ENCODE measurements at regions not wholly inside any gene's neighbourhood (a gene's known extent, or its start where the extent isn't known, plus 50 kb on each side); places are given as distances from the start of the nearest gene placed in this dataset.

DNA sequence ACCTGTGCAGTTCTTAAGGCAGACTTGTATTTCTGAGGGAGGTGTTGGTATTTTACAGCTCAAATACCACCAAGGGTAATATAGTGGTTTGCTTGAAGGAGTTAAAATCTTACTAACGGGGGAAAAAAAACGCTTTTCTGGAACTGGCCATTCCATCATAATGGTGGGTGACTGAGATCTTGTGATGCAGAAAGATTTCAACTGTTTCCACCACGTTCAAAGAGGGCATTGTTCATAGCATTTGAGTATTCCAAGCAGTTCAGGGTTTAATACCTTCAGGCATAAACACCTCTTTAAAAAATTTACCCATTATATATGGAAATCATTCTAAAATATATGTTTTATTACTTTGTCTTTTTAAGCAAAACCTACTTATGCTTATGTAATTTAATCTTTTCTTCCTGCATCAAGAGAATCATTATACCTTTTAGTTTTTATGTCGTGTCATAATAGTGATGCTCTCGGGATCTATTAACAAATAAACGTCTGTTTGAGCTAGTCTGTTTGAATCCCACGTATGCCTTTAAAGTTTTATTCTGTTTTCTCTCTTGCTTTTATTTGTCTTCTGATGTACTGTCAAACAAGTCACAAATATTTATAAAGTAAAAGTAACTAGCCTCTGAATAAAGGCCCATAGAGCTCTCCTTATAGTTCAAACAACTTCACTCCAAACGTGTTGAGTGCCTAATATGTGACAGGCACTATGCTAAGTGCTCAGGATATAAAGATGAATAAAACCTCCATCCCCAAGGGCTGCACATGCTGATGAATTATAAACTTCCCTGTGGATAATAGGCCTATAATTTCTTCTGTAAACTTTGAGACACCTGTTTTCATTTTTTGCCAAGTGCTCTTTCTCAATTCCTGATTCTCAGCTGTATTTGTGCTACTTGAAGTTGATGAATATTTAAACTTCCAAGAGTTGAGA, 298.8 kb upstream of the FERMT1 start:
- H3K4me1 Mint-ChIP-seq (ENCODE audit: low read depth), result no peaks in the 10 kb centered on the region
- H3K9me3 Mint-ChIP-seq, result peaks cover 5% of the 10 kb centered on the region
- Histone ChIP-seq H3K27ac (ENCODE audit: low read depth in 1 of 2, low read length in 2 of 2) (no peak overlapping the region), H3K27me3 (ENCODE audit: control insufficient read depth in 1 of 2, insufficient read depth in 2 of 2, low read length in 2 of 2) (no peaks in the 10 kb centered on the region), H3K36me3 (ENCODE audit: insufficient read depth, low read length) (no peaks in the 10 kb centered on the region), H3K4me3 (ENCODE audit: low read length) (no peak overlapping the region), H3K4me1 (ENCODE audit: insufficient read depth, low read length) (no peaks in the 10 kb centered on the region), H3K9me3 (ENCODE audit: control insufficient read depth in 1 of 2, insufficient read depth in 1 of 2, low read length in 2 of 2) (no peaks in the 10 kb centered on the region)
- DNase-seq (no peak), ATAC-seq (ENCODE audit: poor library complexity) (no peak)
- H3K4me3 Mint-ChIP-seq, result no peak overlapping the region
- ChIA-PET CTCF (no interaction called here), POLR2A (no interaction called here)
- H3K27me3 Mint-ChIP-seq, result no peaks in the 10 kb centered on the region
- intact Hi-C loops (cut with DNase I, micrococcal nuclease), result no loop called here
- TF ChIP-seq, protein P1, sequence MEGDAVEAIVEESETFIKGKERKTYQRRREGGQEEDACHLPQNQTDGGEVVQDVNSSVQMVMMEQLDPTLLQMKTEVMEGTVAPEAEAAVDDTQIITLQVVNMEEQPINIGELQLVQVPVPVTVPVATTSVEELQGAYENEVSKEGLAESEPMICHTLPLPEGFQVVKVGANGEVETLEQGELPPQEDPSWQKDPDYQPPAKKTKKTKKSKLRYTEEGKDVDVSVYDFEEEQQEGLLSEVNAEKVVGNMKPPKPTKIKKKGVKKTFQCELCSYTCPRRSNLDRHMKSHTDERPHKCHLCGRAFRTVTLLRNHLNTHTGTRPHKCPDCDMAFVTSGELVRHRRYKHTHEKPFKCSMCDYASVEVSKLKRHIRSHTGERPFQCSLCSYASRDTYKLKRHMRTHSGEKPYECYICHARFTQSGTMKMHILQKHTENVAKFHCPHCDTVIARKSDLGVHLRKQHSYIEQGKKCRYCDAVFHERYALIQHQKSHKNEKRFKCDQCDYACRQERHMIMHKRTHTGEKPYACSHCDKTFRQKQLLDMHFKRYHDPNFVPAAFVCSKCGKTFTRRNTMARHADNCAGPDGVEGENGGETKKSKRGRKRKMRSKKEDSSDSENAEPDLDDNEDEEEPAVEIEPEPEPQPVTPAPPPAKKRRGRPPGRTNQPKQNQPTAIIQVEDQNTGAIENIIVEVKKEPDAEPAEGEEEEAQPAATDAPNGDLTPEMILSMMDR (IDR thresholded peaks at IDR 0.05), result no peak
- H3K27ac Mint-ChIP-seq, result no peak overlapping the region
- H3K36me3 Mint-ChIP-seq (ENCODE audit: low read depth), result no peaks in the 10 kb centered on the region

DNA sequence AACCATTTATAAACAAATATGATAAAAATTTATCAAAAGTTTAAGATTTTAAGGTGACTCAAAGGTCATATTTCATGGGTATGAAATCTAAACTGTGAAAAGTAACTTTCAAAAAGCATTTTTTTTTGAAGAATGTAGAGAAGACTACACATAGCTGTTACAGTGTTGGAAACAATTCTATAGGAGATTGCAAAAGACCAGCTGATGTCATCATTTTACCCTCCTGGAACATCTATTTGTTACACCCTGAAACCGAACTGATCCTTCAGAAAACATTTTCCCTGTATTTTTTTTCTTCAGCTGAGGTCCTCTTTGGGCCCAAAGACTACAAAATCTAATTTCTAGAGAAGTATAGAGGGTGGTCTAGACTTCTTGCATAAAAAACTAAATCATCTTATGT, 297.5 kb upstream of the FERMT1 start:
- ChIA-PET POLR2A (no interaction called here), CTCF (no interaction called here)
- H3K27me3 Mint-ChIP-seq, result no peaks in the 10 kb centered on the region
- no peak overlapping the region for H3K4me3 ChIP-seq (ENCODE audit: low read length)
- H3K9me3 Mint-ChIP-seq, result peaks cover 7% of the 10 kb centered on the region
- no peak overlapping the region for H3K27ac ChIP-seq (ENCODE audit: low read depth in 1 of 2, low read length in 2 of 2)
- H3K36me3 ChIP-seq (ENCODE audit: insufficient read depth, low read length), result no peaks in the 10 kb centered on the region
- no peaks in the 10 kb centered on the region for H3K27me3 ChIP-seq (ENCODE audit: control insufficient read depth in 1 of 2, insufficient read depth in 2 of 2, low read length in 2 of 2)
- no peak for DNase-seq
- H3K4me3 Mint-ChIP-seq, result no peak overlapping the region
- TF ChIP-seq, protein P1 (IDR thresholded peaks at IDR 0.05), result no peak
- H3K4me1 Mint-ChIP-seq (ENCODE audit: low read depth), result no peaks in the 10 kb centered on the region
- intact Hi-C loops (cut with DNase I, micrococcal nuclease), result no loop called here
- H3K27ac Mint-ChIP-seq, result no peak overlapping the region
- H3K36me3 Mint-ChIP-seq (ENCODE audit: low read depth), result no peaks in the 10 kb centered on the region
- H3K4me1 ChIP-seq (ENCODE audit: insufficient read depth, low read length), result no peaks in the 10 kb centered on the region
- ATAC-seq (ENCODE audit: poor library complexity), result no peak
- no peaks in the 10 kb centered on the region for H3K9me3 ChIP-seq (ENCODE audit: control insufficient read depth in 1 of 2, insufficient read depth in 1 of 2, low read length in 2 of 2)

DNA sequence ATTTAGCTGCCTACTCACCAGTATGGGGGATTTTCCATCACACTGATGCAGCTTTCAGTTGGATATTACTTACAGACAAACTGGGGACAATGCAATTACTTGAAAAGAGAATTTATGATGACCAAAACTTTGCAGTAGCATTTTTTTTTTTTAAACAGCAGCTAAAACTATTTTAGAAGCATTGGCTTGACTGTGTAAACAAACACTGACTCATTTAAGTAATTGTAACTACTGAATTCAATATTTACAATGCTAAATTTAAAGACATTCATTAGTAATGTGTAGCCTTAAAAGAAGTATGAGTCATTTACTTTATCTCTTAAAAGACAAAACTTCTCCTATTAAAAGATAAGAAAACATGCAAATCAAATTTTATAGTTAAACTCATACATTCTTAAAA, 295.9 kb upstream of the FERMT1 start:
- intact Hi-C loops (cut with DNase I, micrococcal nuclease), result no loop called here
- no peaks in the 10 kb centered on the region for H3K9me3 ChIP-seq (ENCODE audit: control insufficient read depth in 1 of 2, insufficient read depth in 1 of 2, low read length in 2 of 2)
- no peaks in the 10 kb centered on the region for H3K36me3 ChIP-seq (ENCODE audit: insufficient read depth, low read length)
- Mint-ChIP-seq H3K9me3 (peaks cover 7% of the 10 kb centered on the region), H3K4me1 (ENCODE audit: low read depth) (no peaks in the 10 kb centered on the region), H3K27me3 (no peaks in the 10 kb centered on the region), H3K27ac (no peak overlapping the region), H3K4me3 (no peak overlapping the region), H3K36me3 (ENCODE audit: low read depth) (no peaks in the 10 kb centered on the region)
- ChIA-PET POLR2A (no interaction called here), CTCF (no interaction called here)
- H3K4me3 ChIP-seq (ENCODE audit: low read length), result no peak overlapping the region
- no peak for DNase-seq
- H3K4me1 ChIP-seq (ENCODE audit: insufficient read depth, low read length), result no peaks in the 10 kb centered on the region
- TF ChIP-seq, protein P1 (IDR thresholded peaks at IDR 0.05), result no peak
- H3K27ac ChIP-seq (ENCODE audit: low read depth in 1 of 2, low read length in 2 of 2), result no peak overlapping the region
- no peak for ATAC-seq (ENCODE audit: poor library complexity)
- H3K27me3 ChIP-seq (ENCODE audit: control insufficient read depth in 1 of 2, insufficient read depth in 2 of 2, low read length in 2 of 2), result no peaks in the 10 kb centered on the region
